Small intestine (tissue), 7 donors: ENCODE measurements at regions not wholly inside any gene's neighbourhood (a gene's known extent, or its start where the extent isn't known, plus 50 kb on each side); places are given as distances from the start of the nearest gene placed in this dataset.
A peak's percentile ranks its signal among the peaks of the same experiment; 100 is the strongest.

ENCODE experiments used
- DNase-seq, 2 donors: peaks; one replicate each; pipeline versions ENCODE4 v3.0.0 to v3.0.0-alpha.2; 2013
- FAIRE-seq: peaks from 2 replicates; lab custom pipeline; 2012; peaks lifted over from hg19 to GRCh38; lab: Jason Lieb, UNC
- H3K27ac ChIP-seq, 3 donors: one replicate each; pipeline ENCODE4 v1.5.1; 2013; ENCODE audit warnings: low read length in 2 of 3, mild to moderate bottlenecking in 2 of 3, control low read depth in 1 of 3, inconsistent platforms in 1 of 3, low read depth in 1 of 3, moderate library complexity in 1 of 3
- H3K27me3 ChIP-seq, 3 donors: one replicate each; pipeline ENCODE4 v1.6.1; 2013; ENCODE audit warnings: low read length in 3 of 3, inconsistent platforms in 1 of 3; ENCODE audit not compliant: control insufficient read depth in 3 of 3, insufficient read depth in 3 of 3
- H3K36me3 ChIP-seq, 3 donors: one replicate each; pipeline ENCODE4 v1.6.1; 2013; ENCODE audit warnings: low read length in 3 of 3, inconsistent platforms in 1 of 3, low read depth in 1 of 3, mild to moderate bottlenecking in 1 of 3, moderate library complexity in 1 of 3; ENCODE audit not compliant: control insufficient read depth in 3 of 3, insufficient read depth in 2 of 3
- H3K4me1 ChIP-seq, 3 donors: one replicate each; pipeline ENCODE4 v1.6.1; 2013; ENCODE audit warnings: low read length in 2 of 3, inconsistent platforms in 1 of 3, low read depth in 1 of 3, mild to moderate bottlenecking in 1 of 3, moderate library complexity in 1 of 3; ENCODE audit not compliant: control insufficient read depth in 3 of 3, insufficient read depth in 2 of 3
- H3K4me3 ChIP-seq, 3 donors: one replicate each; pipeline ENCODE4 v1.5.1; 2013; ENCODE audit warnings: low read length in 3 of 3, control low read depth in 1 of 3, inconsistent platforms in 1 of 3, low read depth in 1 of 3, mild to moderate bottlenecking in 1 of 3, moderate library complexity in 1 of 3
- H3K9me3 ChIP-seq, 2 donors: one replicate each; pipeline ENCODE4 v1.6.1; 2013; ENCODE audit warnings: low read depth in 1 of 2, low read length in 1 of 2; ENCODE audit not compliant: control insufficient read depth in 2 of 2, insufficient read depth in 1 of 2
- WGBS, 3 donors: extraction: QIAGEN DNeasy Blood & Tissue Kit; methylation state at CpG; one replicate each; pipeline ENCODE4 v1.1.7; 2013; 5-methylcytosine and 5-hydroxymethylcytosine counted together
- donor health status: healthy with polysubstance abuse.
- donor health status: control.
- donor health status: control.
- donor health status: Bipolar disorder and iron deficiency.
- donor health status: healthy.

- 82 to 96% (median 84%) methylated on average over 4 of the region's 4 CpGs for WGBS, 3 donors
These were observed 141.5 kb downstream of the MAGEB17 start for GRCh38 chrX:16308773-16309172.

GRCh38 chrX:16310326-16310725 lies 143.0 kb downstream of the MAGEB17 start:
- H3K27me3 ChIP-seq = no peaks in the 10 kb centered on the region
- 15 to 56% (median 24%) methylated on average over 1 of the region's 1 CpG for WGBS, 3 donors
- FAIRE-seq (peak; percentile 26), DNase-seq (peak; percentile 42 to 50)
- no peak overlapping the region for H3K27ac ChIP-seq
- no peaks in the 10 kb centered on the region for H3K4me1 ChIP-seq
- H3K9me3 ChIP-seq = no peaks in the 10 kb centered on the region
- H3K4me3 ChIP-seq = no peak overlapping the region
- no peaks in the 10 kb centered on the region for H3K36me3 ChIP-seq

More at GRCh38 chrX:16308773-16309172, 141.5 kb downstream of the MAGEB17 start:
- Histone ChIP-seq H3K27me3 (no peaks in the 10 kb centered on the region), H3K4me3 (no peak overlapping the region), H3K27ac (no peak overlapping the region), H3K36me3 (no peaks in the 10 kb centered on the region), H3K9me3 (no peaks in the 10 kb centered on the region), H3K4me1 (no peaks in the 10 kb centered on the region)
- no peak for FAIRE-seq
- no peak for DNase-seq

GRCh38 chrX:16311671-16312070 lies 144.4 kb downstream of the MAGEB17 start:
- Histone ChIP-seq H3K27me3 (no peaks in the 10 kb centered on the region), H3K27ac (no peak overlapping the region), H3K4me3 (no peak overlapping the region), H3K36me3 (no peaks in the 10 kb centered on the region), H3K9me3 (no peaks in the 10 kb centered on the region), H3K4me1 (no peaks in the 10 kb centered on the region)
- FAIRE-seq = no peak
- no peak for DNase-seq
- 74 to 87% (median 86%) methylated on average over 4 of the region's 4 CpGs for WGBS, 3 donors

- WGBS, 3 donors = 80 to 83% (median 81%) methylated on average over 13 of the region's 13 CpGs
- FAIRE-seq = no peak
- no peaks in the 10 kb centered on the region for H3K27me3 ChIP-seq
- no peak for DNase-seq
- H3K36me3 ChIP-seq = no peaks in the 10 kb centered on the region
- no peaks in the 10 kb centered on the region for H3K4me1 ChIP-seq
- H3K9me3 ChIP-seq = no peaks in the 10 kb centered on the region
- no peak overlapping the region for H3K4me3 ChIP-seq
- no peak overlapping the region for H3K27ac ChIP-seq
These were observed 145.7 kb downstream of the MAGEB17 start for GRCh38 chrX:16312761-16313623.

- WGBS, 3 donors = 73 to 86% (median 84%) methylated on average over 4 of the region's 4 CpGs
These were observed 149.1 kb downstream of the MAGEB17 start for GRCh38 chrX:16316331-16316730.

GRCh38 chrX:16319929-16320328 lies 152.6 kb downstream of the MAGEB17 start:
- no peaks in the 10 kb centered on the region for H3K36me3 ChIP-seq
- WGBS, 3 donors = 86 to 98% (median 91%) methylated on average over 2 of the region's 2 CpGs
- H3K27me3 ChIP-seq = no peaks in the 10 kb centered on the region
- H3K4me3 ChIP-seq = no peak overlapping the region
- FAIRE-seq (no peak), DNase-seq (no peak)
- no peak overlapping the region for H3K27ac ChIP-seq
- no peaks in the 10 kb centered on the region for H3K9me3 ChIP-seq
- no peaks in the 10 kb centered on the region for H3K4me1 ChIP-seq

More at GRCh38 chrX:16316331-16316730, 149.1 kb downstream of the MAGEB17 start:
- FAIRE-seq (no peak), DNase-seq (no peak)
- no peaks in the 10 kb centered on the region for H3K9me3 ChIP-seq
- no peak overlapping the region for H3K4me3 ChIP-seq
- no peaks in the 10 kb centered on the region for H3K4me1 ChIP-seq
- H3K27me3 ChIP-seq = no peaks in the 10 kb centered on the region
- H3K36me3 ChIP-seq = no peaks in the 10 kb centered on the region
- no peak overlapping the region for H3K27ac ChIP-seq

- no peak overlapping the region for H3K4me3 ChIP-seq
- no peaks in the 10 kb centered on the region for H3K9me3 ChIP-seq
- 75 to 83% (median 79%) methylated on average over 4 of the region's 4 CpGs for WGBS, 3 donors
- no peaks in the 10 kb centered on the region for H3K27me3 ChIP-seq
- no peak overlapping the region for H3K27ac ChIP-seq
- FAIRE-seq (no peak), DNase-seq (no peak)
- H3K4me1 ChIP-seq = no peaks in the 10 kb centered on the region
- no peaks in the 10 kb centered on the region for H3K36me3 ChIP-seq
These were observed 153.6 kb downstream of the MAGEB17 start for GRCh38 chrX:16320765-16321355.

- H3K4me3 ChIP-seq = no peak overlapping the region
- H3K4me1 ChIP-seq = no peaks in the 10 kb centered on the region
- 70 to 84% (median 76%) methylated on average over 7 of the region's 7 CpGs for WGBS, 3 donors
- H3K27me3 ChIP-seq = no peaks in the 10 kb centered on the region
- no peak for FAIRE-seq
- H3K27ac ChIP-seq = no peak overlapping the region
- DNase-seq = no peak
- no peaks in the 10 kb centered on the region for H3K9me3 ChIP-seq
- H3K36me3 ChIP-seq = no peaks in the 10 kb centered on the region
These were observed 166.2 kb downstream of the MAGEB17 start for GRCh38 chrX:16333453-16333852.
